ENCODE measurements at regions not wholly inside any gene's neighbourhood (a gene's known extent, or its start where the extent isn't known, plus 50 kb on each side); places are given as distances from the start of the nearest gene placed in this dataset.

GRCh38 chr19:28019901-28020300 lies 1193.0 kb downstream of the UQCRFS1 start:
- ATAC-seq (replicated peaks in 6 of 8) = no peak
- in situ Hi-C loops (cut with MboI; ENCODE audit: low pct_unique_long_range_greater_than_20kb in 2 of 9, low sequenced_read_pairs in 9 of 9, unreplicated experiment in 9 of 9) = no loop called here
- H3K4me1 ChIP-seq (replicated peaks in 1 of 2) = peaks cover 13 to 22% of the 10 kb centered on the region in 2 donors
- no peak overlapping the region for H3K4me3 ChIP-seq
- 0 to 87% (median 79%) methylated on average over 1 to 6 of the region's 7 CpGs; no CpG with 5 or more reads in 4 of the 10 experiments for WGBS, 10 experiments
- no peak overlapping the region for H3K27ac ChIP-seq

- in situ Hi-C loops (cut with MboI; ENCODE audit: low pct_unique_long_range_greater_than_20kb in 2 of 9, low sequenced_read_pairs in 9 of 9, unreplicated experiment in 9 of 9) = no loop called here
- no peak overlapping the region for H3K4me3 ChIP-seq
- ATAC-seq (replicated peaks in 6 of 8) = no peak
- H3K27ac ChIP-seq = no peak overlapping the region
- 16 to 94% (median 76%) methylated on average over 1 to 7 of the region's 7 CpGs; no CpG with 5 or more reads in 1 of the 10 experiments for WGBS, 10 experiments
- peaks cover 13 to 22% of the 10 kb centered on the region in 2 donors for H3K4me1 ChIP-seq (replicated peaks in 1 of 2)
These were observed 1193.6 kb downstream of the UQCRFS1 start for GRCh38 chr19:28019371-28019770.

- peaks cover 13 to 22% of the 10 kb centered on the region in 2 donors for H3K4me1 ChIP-seq (replicated peaks in 1 of 2)
- in situ Hi-C loops (cut with MboI; ENCODE audit: low pct_unique_long_range_greater_than_20kb in 2 of 9, low sequenced_read_pairs in 9 of 9, unreplicated experiment in 9 of 9) = no loop called here
- 0 to 100% (median 36%) methylated on average over 1 to 4 of the region's 5 CpGs; no CpG with 5 or more reads in 2 of the 10 experiments for WGBS, 10 experiments
- H3K27ac ChIP-seq = no peak overlapping the region
- no peak for ATAC-seq (replicated peaks in 6 of 8)
- no peak overlapping the region for H3K4me3 ChIP-seq
These were observed 1194.5 kb downstream of the UQCRFS1 start for GRCh38 chr19:28018499-28018898.

GRCh38 chr19:28014615-28015405 lies 1198.1 kb downstream of the UQCRFS1 start:
- in situ Hi-C loops (cut with MboI; ENCODE audit: low pct_unique_long_range_greater_than_20kb in 2 of 9, low sequenced_read_pairs in 9 of 9, unreplicated experiment in 9 of 9) = no loop called here
- WGBS, 10 experiments = 10 to 100% (median 60%) methylated on average over 1 to 8 of the region's 8 CpGs; no CpG with 5 or more reads in 3 of the 10 experiments
- peak in 3 of 8 experiments; percentile 65 to 79 (median 77) for ATAC-seq (replicated peaks in 6 of 8)
- peaks cover 2 to 3% of the 10 kb centered on the region in 2 donors for H3K4me1 ChIP-seq (replicated peaks in 1 of 2)
- no peak overlapping the region for H3K4me3 ChIP-seq
- H3K27ac ChIP-seq = no peak overlapping the region

GRCh38 chr19:28012361-28012760 lies 1200.6 kb downstream of the UQCRFS1 start:
- peak in 2 of 8 experiments; percentile 25 to 37 for ATAC-seq (replicated peaks in 6 of 8)
- in situ Hi-C loops (cut with MboI; ENCODE audit: low pct_unique_long_range_greater_than_20kb in 2 of 9, low sequenced_read_pairs in 9 of 9, unreplicated experiment in 9 of 9) = no loop called here
- no peak overlapping the region for H3K27ac ChIP-seq
- 20 to 90% (median 80%) methylated on average over 1 to 2 of the region's 3 CpGs; no CpG with 5 or more reads in 7 of the 10 experiments for whole genome bisulfite sequencing, 10 experiments
- no peaks in the 10 kb centered on the region for H3K4me1 ChIP-seq (replicated peaks in 1 of 2)
- no peak overlapping the region for H3K4me3 ChIP-seq

GRCh38 chr19:28010656-28011055 lies 1202.3 kb downstream of the UQCRFS1 start:
- in situ Hi-C loops (cut with MboI; ENCODE audit: low pct_unique_long_range_greater_than_20kb in 2 of 9, low sequenced_read_pairs in 9 of 9, unreplicated experiment in 9 of 9) = no loop called here
- H3K4me1 ChIP-seq (replicated peaks in 1 of 2) = no peaks in the 10 kb centered on the region
- peak in 3 of 8 experiments; percentile 22 to 63 (median 25) for ATAC-seq (replicated peaks in 6 of 8)
- WGBS, 10 experiments = 21 to 93% (median 77%) methylated on average over 1 to 6 of the region's 6 CpGs; no CpG with 5 or more reads in 1 of the 10 experiments
- no peak overlapping the region for H3K4me3 ChIP-seq
- H3K27ac ChIP-seq = no peak overlapping the region

GRCh38 chr19:28009696-28010095 lies 1203.3 kb downstream of the UQCRFS1 start:
- peak in 2 of 8 experiments; percentile 66 to 74 for ATAC-seq (replicated peaks in 6 of 8)
- no peaks in the 10 kb centered on the region for H3K4me1 ChIP-seq (replicated peaks in 1 of 2)
- in situ Hi-C loops (cut with MboI; ENCODE audit: low pct_unique_long_range_greater_than_20kb in 2 of 9, low sequenced_read_pairs in 9 of 9, unreplicated experiment in 9 of 9) = no loop called here
- 0 to 100% (median 73%) methylated on average over 1 to 2 of the region's 4 CpGs; no CpG with 5 or more reads in 4 of the 10 experiments for WGBS, 10 experiments
- no peak overlapping the region for H3K27ac ChIP-seq
- no peak overlapping the region for H3K4me3 ChIP-seq

GRCh38 chr19:28008695-28009094 lies 1204.3 kb downstream of the UQCRFS1 start:
- H3K4me1 ChIP-seq (replicated peaks in 1 of 2) = no peaks in the 10 kb centered on the region
- in situ Hi-C loops (cut with MboI; ENCODE audit: low pct_unique_long_range_greater_than_20kb in 2 of 9, low sequenced_read_pairs in 9 of 9, unreplicated experiment in 9 of 9) = no loop called here
- H3K27ac ChIP-seq = no peak overlapping the region

GRCh38 chr19:28003543-28003942 lies 1209.4 kb downstream of the UQCRFS1 start:
- WGBS, 10 experiments = 71 to 80% methylated on average over 1 of the region's 1 CpG; no CpG with 5 or more reads in 8 of the 10 experiments
- no peak for ATAC-seq (replicated peaks in 6 of 8)
- Histone ChIP-seq H3K4me3 (no peak overlapping the region), H3K4me1 (replicated peaks in 1 of 2) (no peaks in the 10 kb centered on the region), H3K27ac (no peak overlapping the region)
- in situ Hi-C loops (cut with MboI; ENCODE audit: low pct_unique_long_range_greater_than_20kb in 2 of 9, low sequenced_read_pairs in 9 of 9, unreplicated experiment in 9 of 9) = no loop called here

More at GRCh38 chr19:28008695-28009094, 1204.3 kb downstream of the UQCRFS1 start:
- no peak overlapping the region for H3K4me3 ChIP-seq
- 0 to 80% (median 59%) methylated on average over 1 to 2 of the region's 2 CpGs; no CpG with 5 or more reads in 3 of the 10 experiments for WGBS, 10 experiments
- no peak for ATAC-seq (replicated peaks in 6 of 8)

GRCh38 chr19:27997069-27997468 lies 1215.9 kb downstream of the UQCRFS1 start:
- 0 to 90% (median 72%) methylated on average over 2 of the region's 2 CpGs; no CpG with 5 or more reads in 1 of the 10 experiments for WGBS, 10 experiments
- Histone ChIP-seq H3K4me1 (replicated peaks in 1 of 2) (no peaks in the 10 kb centered on the region), H3K27ac (no peak overlapping the region), H3K4me3 (no peak overlapping the region)
- no peak for ATAC-seq (replicated peaks in 6 of 8)
- in situ Hi-C loops (cut with MboI; ENCODE audit: low pct_unique_long_range_greater_than_20kb in 2 of 9, low sequenced_read_pairs in 9 of 9, unreplicated experiment in 9 of 9) = loop anchor here in 2 of 9 experiments (25.0 kb wide), 1 partner anchor 315 kb away; no protein-coding TSS in a partner anchor

GRCh38 chr19:27993619-27994570 lies 1219.1 kb downstream of the UQCRFS1 start:
- in situ Hi-C loops (cut with MboI; ENCODE audit: low pct_unique_long_range_greater_than_20kb in 2 of 9, low sequenced_read_pairs in 9 of 9, unreplicated experiment in 9 of 9) = loop anchor here in 2 of 9 experiments (25.0 kb wide), 1 partner anchor 318 kb away; no protein-coding TSS in a partner anchor
- 0 to 100% (median 62%) methylated on average over 2 to 6 of the region's 6 CpGs for WGBS, 10 experiments
- no peak overlapping the region for H3K4me3 ChIP-seq
- no peak overlapping the region for H3K27ac ChIP-seq
- ATAC-seq (replicated peaks in 6 of 8) = peak in 2 of 8 experiments; percentile 50 to 61
- H3K4me1 ChIP-seq (replicated peaks in 1 of 2) = no peaks in the 10 kb centered on the region

- peaks cover 0 to 8% of the 10 kb centered on the region in 2 donors for H3K4me1 ChIP-seq (replicated peaks in 1 of 2)
- no peak overlapping the region for H3K4me3 ChIP-seq
- in situ Hi-C loops (cut with MboI; ENCODE audit: low pct_unique_long_range_greater_than_20kb in 2 of 9, low sequenced_read_pairs in 9 of 9, unreplicated experiment in 9 of 9) = loop anchor here in 2 of 9 experiments (25.0 kb wide), 1 partner anchor 326 kb away; no protein-coding TSS in a partner anchor
- H3K27ac ChIP-seq = no peak overlapping the region
- WGBS, 10 experiments = 0 to 100% (median 83%) methylated on average over 1 of the region's 1 CpG; no CpG with 5 or more reads in 1 of the 10 experiments
- no peak for ATAC-seq (replicated peaks in 6 of 8)
These were observed 1226.7 kb downstream of the UQCRFS1 start for GRCh38 chr19:27986299-27986698.

Data from motor neuron (in vitro differentiated cells).